ENCODE measurements at regions not wholly inside any gene's neighbourhood (a gene's known extent, or its start where the extent isn't known, plus 50 kb on each side); places are given as distances from the start of the nearest gene placed in this dataset.
A peak's percentile ranks its signal among the peaks of the same experiment; 100 is the strongest.

GRCh38 chr13:44184740-44185139, 188.9 kb upstream of the SERP2 start:
- DNase-seq: no peak

DNA sequence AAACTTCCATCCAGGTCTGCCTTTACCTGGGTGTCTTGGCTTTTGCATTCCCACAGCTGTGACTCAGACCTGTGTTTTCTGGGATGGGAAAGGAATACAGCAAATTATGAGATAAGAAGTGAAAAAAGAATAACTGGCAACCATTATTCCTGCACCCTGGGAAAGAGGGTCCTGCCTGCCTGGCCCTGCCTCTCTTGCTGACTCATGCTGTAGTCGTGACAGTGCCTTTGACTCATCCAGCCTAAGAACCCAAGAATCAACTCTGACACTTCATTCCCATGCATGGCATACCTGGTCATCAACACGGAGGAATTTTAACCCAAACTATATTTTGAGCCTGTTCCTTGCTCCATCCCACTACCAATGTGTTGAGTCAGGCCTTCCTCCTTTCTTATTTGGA, 185.4 kb upstream of the SERP2 start:
- no peak for DNase-seq

DNA sequence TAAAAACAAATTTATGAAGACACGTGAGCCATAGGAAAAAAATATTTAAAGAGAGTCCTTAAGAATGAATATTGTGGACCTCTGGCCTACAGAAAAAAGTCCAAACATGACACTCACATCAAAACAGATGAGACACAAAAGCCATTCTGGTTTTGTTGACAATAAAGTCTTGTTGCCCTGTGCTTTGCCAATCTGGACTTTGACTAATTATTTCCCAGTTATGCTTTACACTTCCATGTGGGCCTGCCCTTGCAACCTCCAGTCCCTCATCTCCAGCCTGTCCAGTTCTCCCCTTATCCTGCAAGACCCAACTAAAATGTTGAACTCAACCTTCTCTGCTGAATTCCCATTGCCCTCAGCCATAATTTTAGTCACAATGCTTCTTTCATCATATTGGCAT, 184.5 kb upstream of the SERP2 start:
- no peak for DNase-seq

- DNase-seq: no peak
These were observed 182.5 kb upstream of the SERP2 start for GRCh38 chr13:44191103-44191502.

- peak; percentile 67 for DNase-seq
These were observed 182.0 kb upstream of the SERP2 start for GRCh38 chr13:44191504-44192171.

- DNase-seq: no peak
These were observed 179.9 kb upstream of the SERP2 start for GRCh38 chr13:44193731-44194130.

- DNase-seq: no peak
These were observed 178.4 kb upstream of the SERP2 start for GRCh38 chr13:44195245-44195644.

GRCh38 chr13:44196196-44196751, 177.3 kb upstream of the SERP2 start:
- DNase-seq: no peak

- DNase-seq: peak; percentile 45
These were observed 175.5 kb upstream of the SERP2 start for GRCh38 chr13:44197791-44198770.

DNA sequence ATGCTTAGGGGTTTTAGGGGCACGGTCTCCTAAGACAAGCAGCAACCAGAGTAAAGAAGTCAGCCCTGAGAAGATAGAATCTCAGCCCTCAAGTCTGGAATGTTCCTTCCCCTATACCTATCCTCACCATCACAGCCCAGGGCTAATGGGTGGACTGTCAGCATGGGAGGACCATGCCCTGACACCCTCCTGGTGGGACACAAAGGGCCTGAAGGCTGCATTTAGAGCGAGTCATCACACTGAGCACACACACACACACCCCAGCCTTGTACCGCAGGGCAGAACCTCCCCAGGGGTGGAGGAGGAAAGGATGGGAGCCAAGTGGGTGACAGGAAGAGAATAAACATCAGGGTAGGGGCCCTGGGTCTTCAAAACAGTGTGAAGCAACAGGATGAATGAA, 174.8 kb upstream of the SERP2 start:
- no peak for DNase-seq

- no peak for DNase-seq
These were observed 173.9 kb upstream of the SERP2 start for GRCh38 chr13:44199627-44200207.

DNA sequence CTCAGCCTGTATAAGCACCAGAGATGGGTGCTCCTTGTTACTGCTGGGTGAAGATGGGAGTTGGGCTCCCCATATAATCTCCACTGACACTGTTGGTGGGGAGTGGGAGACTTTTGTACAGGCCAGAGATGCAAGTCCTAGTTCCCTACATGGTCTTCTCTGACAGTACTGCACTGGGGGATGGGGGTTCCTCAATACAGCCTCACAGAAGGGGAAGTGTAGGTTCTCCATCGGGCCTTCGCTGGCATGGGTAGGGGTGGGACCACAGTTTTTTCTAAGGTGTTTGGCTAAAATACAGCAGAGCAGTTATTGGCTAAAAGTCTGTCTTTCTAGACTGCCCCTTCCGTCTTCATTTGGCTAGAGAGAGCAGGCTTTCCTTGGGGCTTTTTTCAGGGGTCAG, 167.2 kb upstream of the SERP2 start:
- no peak for DNase-seq

GRCh38 chr13:44207476-44207875, 166.1 kb upstream of the SERP2 start:
- DNase-seq: no peak

DNA sequence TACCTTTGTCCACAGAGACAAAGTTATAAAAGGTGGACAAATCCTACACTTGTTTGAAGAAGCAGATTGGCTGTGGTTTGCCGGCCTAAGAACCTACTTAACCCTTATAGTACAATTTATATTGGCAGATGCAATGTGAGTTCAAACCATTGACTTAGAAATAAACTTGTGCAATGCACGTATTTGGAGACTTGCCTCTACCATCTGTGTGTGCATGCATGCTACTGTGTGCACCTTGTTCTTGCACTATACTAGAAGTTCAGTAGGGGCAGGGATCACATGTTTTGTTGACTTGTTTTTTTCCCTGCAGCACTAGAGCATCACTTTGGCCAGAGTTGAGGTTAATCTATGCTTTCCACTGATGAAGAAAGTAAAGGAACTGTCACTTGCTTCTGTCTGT, 163.1 kb upstream of the SERP2 start:
- no peak for DNase-seq

DNA sequence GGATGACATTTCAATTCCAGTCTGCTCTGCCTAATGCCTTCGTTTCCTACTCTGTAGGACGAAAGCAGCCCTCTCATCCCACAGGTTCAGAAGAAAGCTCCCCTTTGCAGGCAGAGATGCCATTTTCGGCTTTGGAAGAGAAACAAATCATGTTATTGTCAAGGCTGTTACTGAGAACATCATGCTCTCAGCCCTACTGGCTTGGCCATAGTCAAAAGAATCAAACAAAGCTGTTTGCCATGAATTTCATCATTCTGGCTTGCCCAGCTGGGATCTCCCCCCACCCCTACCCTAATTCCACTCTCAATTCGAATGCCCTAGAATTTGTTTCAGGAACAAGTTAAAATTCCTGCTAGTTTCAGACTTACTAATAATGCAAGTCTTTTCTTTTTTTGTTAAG, 162.3 kb upstream of the SERP2 start:
- no peak for DNase-seq

DNA sequence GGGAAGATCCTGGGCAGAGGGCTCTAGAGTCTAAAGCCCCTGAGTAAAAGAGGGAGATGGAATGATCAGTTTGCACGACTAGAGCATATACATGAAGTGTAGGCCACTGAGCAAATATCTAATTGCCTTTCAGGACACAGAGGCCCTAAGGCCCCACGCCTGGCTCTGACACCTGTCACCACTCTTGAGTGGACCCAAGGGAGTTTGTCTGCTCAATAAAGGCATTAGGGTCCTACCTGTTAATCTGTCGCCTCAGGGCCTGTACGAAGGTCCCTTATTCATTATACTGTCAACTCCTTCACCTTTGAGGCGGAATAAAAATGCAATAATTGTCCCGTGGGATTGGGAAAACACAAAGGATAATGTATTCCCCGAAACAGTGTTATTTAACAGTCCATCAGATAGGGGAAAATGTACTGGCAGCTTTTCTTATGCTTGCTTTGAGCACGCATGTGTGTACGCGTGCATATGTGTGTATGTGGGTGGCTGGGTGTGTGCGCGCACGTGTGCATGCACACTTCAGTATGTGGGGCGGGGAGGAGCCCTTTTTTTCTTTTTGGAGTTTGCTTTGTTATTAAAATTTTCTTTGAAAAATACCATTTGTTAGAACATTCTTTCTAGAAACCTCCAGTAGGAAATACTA, 161.8 kb upstream of the SERP2 start:
- DNase-seq: no peak

DNA sequence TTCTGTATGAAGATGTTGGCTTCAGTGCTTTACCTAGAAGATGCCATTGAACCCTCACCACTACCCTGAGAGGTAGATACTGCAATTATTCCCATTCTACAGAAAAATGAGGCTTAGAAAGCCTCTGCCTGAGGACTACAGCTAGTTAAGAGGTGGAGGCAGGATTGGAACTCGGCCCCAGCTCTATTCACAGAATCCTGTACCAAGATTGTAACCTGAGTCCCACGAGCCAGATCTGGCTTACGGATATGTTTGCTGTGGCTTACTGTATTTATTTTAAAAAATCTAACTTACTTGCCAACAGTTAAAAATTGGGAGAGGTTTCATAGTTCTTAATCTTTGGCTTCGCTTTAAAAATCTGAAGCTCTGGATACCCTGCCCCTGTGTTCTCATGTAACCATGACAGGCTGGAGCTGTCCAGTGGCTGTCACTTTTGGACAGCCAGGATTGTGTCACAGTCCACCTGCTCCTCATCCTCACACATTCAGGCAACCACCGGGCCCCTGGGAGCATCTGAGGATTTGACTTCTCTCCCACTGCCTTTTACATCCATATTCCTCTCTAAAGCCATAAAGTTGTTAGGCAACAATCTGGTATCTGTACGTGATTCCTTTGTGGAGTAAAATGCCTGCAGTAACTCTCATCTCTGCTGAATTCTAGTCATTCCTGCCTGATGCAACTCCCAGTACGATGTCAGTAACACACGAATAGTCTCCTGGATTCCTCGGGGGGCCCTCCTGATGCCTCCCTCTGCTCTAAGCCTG, 160.8 kb upstream of the SERP2 start:
- DNase-seq: peak; percentile 71

GRCh38 chr13:44218501-44219240, 155.0 kb upstream of the SERP2 start:
- peak; percentile 59 for DNase-seq

GRCh38 chr13:44219577-44220548, 153.8 kb upstream of the SERP2 start:
- DNase-seq: no peak

DNA sequence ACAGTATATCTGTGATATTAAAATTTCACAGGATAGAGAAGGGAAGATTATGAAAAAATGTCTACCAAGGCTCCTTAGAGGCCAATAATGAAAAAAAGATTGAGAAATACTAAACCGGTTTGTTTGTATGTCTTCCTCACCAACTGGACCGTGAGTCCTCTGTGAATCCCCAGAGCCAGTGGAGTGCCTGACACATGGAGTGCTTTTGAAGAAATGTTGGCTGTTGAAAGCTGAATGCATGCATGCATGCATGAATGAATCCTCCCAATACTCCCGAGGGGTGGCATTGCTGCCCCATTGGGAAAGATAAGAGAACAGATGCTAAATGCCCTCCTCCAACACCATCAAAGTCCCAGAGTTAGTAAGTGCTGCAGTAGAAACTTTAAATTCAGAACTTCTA, 152.7 kb upstream of the SERP2 start:
- no peak for DNase-seq
